NCI-H2107 treated with DMSO at 0.1 percent for 48 hours (cell line): ENCODE measurements at regions not wholly inside any gene's neighbourhood (a gene's known extent, or its start where the extent isn't known, plus 50 kb on each side); places are given as distances from the start of the nearest gene placed in this dataset.
A peak's percentile ranks its signal among the peaks of the same experiment; 100 is the strongest.

Experiments used
- DNase-seq: peaks from one replicate; lab custom pipeline; 2025; ENCODE audit not compliant: unreplicated experiment; lab: John Stamatoyannopoulos, UW

DNA sequence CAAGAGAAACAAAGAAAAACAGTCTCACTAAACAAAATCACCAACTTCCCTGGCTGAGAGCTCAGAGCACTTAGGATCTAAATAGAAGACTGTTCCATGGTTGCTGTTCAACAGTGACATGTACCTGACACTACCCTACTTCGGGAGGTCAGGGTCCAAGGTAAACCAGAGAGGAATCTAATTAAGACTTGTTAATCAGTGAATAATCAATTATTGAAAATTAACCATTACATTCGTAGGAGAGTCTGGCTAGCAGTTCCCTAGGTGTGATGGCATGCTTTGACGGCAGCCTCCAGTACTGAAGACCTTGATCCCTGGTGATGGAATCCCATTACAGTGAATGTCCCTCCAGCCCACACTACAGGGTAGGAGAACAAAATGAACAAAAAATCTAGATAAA lies 154.0 kb upstream of the AFDN start:
- DNase-seq: no peak

GRCh38 chr6:167673946-167674345 lies 152.8 kb upstream of the AFDN start:
- no peak for DNase-seq

DNA sequence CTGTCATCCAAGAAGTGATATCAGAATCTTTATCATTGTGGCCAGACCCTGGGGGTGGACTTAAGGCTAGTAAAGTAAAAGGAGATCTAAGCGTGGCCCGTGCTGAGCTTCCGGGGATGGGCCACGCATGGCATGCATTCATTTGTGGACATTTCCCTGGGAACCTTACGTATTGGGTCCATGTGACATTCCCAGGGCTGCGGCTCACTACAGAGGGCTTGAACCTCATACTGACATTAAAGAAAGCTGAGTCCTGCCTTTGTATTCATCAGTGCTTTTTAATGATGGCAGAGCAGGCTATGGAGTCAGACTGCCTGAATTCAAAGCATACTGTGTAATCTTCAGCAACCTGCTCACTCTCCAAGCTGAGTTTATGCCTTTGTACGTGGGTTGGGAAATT lies 152.2 kb upstream of the AFDN start:
- no peak for DNase-seq

DNA sequence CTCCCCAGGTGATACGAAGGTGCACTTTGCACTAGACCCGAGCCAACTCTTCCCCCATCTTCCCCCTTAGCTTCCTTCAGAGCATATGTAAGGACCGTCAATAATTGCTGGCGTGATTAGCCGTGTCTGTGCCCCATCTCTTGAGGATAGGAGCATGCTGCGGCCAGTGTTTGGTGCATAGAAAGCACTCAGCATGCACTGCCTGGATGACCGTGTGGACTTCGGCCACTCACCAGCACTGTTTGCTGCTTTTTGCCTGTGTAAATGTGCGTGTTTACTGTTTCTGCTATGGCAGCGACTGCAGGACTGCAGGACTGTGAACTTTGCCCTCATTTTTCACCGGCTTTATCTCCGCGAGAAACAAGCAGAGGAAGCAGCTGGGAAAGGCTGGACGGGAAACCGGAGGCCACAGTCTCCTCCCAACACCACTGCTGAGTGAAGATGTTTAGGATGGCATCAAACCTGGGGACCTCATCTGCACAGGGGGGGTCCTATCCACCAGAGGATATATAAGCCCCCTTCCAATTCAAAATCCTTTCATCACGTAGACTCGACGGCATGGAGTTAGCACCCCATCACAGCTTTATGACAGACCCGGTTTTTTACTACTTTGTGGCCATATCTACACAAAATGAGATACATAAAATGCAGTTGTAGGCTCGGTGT lies 150.6 kb upstream of the AFDN start:
- DNase-seq: no peak

DNA sequence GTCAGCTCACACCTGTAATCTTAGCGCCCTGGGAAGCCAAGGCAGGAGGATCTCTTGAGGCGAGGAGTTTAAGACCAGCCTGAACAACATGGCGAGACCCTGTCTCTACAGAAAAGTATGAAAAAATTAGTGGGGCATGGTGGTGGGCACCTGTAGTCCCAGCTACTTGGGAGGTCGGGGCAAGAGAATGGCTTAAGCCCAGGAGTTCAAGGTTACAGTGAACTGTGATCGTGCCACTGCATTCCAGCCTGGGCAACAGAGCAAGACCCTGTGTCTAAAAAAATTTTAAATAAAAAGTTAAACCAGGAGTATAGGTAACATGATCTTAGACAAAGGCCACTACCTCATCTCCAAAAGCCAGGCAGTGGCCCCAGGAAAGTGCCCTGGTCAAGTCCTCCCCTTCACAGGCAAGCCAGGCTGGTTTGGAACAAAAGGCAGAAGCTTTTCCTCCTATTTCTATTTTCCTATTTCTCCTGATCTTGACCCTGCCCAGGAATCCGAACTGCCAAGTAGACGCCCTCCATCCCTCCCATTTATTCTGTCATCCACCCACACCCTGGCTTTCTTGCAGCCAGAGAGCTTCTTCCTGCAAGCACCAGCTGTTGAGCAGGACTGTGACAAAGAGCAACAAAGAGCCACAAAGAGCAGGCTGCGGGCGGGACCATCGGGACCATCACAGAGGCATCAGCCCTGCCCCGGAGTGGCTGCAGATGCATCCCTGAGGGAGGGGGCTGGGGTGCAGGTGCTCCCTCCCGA lies 149.9 kb upstream of the AFDN start:
- DNase-seq: no peak

DNA sequence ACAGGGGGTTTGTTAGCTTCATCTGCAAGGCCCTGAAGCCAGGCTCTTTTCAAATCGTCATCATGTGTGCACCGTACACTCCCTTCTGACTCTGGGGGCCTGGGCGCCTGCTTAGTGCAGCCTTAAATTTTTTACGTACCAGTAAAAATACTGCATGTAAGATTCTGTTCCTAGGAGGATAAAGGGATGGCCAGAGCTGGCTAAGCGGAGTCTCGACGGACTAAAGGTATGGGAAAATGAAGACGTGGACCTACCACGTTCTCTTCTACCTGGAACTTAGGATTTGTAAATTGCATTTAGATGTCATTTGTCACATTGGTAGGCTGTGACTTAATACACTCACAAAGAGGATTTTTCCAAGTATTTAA lies 149.3 kb upstream of the AFDN start:
- DNase-seq: no peak

DNA sequence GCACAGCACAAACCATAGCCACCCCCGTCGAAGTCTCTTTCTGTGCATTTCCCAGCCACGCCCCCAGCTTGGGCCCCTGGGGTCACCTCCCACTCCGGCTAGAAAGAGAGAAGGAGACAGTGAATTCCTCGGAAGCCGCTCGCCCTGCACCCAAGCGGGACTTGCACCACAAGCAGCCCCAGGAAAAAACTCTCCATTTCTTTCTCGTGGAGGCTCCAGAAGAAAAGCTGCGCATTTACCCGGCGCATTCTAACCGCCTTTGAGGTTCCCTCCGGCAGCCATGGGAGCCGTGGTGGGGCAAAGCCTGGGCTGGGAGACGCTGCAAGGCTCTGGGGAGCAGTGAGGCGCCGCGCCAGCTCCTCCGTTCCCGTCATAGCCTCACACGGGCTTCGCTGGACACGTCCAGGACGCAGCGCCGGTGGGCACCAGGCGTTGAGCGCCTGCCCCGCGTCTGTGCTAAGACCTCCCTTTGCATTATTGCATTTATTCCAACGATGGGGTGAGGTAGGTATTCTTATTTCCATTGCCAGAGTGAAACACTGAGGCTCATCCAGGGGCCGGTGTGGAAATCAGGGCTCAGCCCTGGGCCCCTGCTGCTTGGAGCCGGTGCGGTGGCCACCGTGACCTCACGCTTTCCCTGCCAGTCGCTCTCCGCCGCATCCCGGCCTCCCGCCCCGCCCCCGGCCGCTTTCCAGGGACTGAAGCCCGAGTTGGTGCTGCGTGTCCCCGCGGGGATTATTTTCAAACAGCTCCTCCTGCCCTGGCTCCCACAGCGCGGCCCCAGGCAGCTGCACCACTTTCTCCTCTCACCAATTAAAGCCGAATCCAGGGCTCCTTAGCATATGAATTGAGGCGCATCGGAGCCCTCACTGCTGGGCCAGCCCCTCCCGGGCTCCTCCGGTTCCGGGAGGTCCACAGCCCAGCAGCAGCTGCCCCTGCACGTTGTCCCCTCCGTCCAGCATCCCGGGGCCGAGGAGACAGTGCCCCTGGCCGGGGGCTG lies 148.3 kb upstream of the AFDN start:
- peak; percentile 16 for DNase-seq

DNA sequence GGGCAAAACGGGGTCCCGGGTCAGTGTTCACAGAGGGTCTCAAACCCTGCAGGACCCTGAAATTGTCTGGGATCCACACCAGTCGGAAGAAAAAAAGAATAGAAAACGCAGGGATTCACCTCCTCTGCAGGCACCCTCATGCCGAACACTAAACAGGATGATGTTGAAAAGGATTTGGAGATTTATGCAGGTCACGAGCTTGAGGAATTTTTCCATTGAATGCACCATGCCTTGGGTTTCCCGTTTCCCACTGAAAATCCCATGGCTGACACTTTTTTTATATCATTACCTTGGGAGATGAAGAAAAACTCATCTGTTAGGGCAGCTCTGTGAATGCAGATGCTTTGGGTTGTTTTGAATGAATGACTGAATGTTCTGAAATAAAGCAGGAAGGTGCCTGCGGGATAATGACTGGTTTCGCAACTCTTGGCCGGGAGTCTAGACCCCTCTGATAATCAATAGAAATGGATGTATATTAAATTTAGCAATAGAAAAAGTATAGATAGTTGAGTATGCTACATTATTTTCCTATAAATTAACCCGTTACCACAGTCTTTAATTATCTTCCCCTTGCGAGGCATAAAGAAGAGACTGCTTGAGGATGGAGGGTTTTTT lies 147.5 kb upstream of the AFDN start:
- no peak for DNase-seq

DNA sequence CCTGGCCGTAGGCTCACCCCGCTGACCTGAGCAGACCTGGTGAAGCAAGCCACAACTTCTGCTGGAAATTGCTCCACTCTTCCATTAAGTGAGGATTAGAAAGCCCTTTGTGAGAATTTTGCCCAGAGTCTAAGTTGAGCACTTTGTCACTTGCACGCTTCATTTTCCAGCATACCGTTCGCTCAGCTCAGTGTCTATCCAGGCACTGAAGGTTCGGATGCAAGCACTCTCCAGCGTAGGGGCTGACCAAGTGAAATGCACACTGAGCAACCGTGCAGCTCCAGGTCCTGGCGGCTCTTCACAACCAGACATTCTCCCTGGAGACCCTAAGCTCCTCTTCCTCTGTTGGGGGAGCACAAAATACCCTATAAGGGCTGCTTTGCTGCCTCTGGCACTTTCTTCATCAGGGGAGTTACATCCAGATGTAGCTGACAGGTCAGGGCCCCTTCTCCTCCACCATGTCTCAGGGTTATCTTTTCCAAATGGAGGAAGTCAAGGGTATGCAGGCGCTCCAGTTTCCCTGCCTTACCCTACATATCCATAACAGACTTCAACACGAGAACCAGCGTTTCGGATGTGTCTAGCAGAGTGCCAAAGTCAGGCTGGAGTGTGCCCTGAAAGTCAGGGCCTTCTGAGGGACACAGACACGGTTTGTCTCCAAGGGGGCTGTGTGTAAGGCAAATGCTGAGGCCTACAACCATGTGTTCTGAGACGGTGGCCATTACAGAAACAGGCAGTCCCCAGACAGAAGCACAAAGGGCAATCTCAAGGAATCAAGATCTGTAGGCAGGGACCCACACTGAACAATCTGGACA lies 146.7 kb upstream of the AFDN start:
- DNase-seq: no peak

- no peak for DNase-seq
Observed at GRCh38 chr6:167680605-167681149, 146.0 kb upstream of the AFDN start.

- no peak for DNase-seq
Observed at GRCh38 chr6:167682125-167682524, 144.6 kb upstream of the AFDN start.

DNA sequence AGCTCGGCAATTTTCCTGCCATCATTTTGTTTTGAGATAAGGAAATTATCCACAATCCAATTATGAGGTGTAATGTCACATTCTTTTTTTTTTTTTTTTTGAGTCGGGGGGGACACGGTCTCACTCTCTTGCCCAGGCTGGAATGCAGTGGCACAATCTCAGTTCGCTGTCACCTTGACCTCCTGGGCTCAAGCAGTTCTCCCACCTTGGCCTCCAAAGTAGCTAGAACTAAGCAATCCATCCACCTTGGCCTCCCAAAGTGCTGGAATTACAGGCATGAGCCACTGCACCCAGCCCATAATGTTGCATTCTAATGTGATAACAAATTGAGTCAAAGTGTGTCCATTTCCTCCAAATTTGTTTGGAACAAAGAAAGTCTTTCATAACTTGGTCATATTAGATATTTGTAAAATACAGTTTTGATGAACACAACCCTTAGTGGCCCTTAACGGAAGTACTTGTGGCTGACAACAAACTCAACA lies 144.1 kb upstream of the AFDN start:
- DNase-seq: no peak

DNA sequence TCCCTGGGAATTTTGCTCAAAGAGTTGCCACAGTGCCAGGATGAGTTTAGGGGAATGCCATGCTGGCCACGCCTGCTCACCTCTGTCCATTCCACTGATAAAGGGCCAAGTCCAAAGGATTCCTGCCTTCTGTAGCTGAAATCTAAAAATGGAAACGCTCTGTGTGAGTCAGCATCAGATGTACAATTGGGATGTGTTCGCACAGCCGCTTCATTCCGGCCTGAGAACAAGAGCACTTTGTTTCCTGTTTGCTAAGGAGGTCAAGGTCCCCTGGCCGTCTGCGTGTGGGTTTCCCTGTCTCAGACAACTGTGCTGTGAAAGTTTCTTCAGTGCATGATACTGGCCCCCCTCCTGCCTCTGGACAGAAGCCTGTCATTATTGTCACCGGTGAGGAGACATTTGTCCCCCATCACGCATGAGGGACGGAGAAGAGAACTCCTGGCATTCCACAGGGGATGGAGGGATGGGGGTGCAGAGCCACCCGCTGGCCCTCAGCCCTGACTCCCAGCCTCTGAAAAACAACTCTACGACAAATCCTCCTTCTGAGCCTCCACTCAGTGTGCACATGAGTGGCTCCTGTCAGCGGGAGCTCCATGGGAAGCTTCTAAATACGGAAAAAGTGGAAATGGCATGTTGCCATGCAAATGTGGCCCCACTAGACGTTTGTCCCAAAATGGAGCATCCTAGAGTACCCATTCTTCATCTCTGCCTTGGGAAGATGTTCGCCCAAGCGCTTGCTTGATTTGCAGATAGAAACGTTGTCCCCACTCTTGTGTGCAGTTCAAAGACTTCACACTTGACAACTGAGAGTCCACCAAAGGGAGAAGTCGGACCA lies 143.5 kb upstream of the AFDN start:
- no peak for DNase-seq

- peak; percentile 78 for DNase-seq
Observed at GRCh38 chr6:167684276-167685104, 142.2 kb upstream of the AFDN start.

- no peak for DNase-seq
Observed at GRCh38 chr6:167685654-167686053, 141.1 kb upstream of the AFDN start.

DNA sequence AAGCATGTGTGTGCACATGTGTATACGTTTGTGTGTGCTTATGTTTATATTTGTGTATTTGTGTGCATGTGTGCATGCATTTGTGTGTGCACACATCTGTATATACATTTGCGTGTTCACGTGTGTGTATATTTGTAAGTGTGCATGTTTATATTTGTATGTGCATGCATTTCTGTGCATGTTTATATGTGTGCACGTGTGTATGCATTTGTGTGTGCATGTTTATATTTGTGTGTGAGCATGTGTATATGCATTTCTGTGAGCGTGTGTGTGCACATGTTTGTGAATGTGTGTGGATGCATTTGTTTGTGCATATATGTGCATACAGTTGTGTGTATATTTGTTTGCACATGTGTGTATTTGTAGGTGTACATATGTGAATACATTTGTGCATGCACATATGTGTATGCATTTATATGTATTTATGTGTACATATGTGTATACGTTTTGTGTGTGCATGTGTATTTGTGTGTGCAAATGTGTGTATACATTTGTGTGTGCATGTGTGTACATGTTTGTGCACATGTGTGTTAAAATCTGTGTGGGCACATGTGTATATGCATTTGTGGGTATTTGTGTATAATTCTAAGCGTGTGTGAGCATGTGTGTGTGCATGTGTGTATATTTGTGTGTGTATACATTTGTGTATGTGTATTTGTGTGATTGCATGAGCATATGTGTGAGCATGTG lies 140.4 kb upstream of the AFDN start:
- DNase-seq: no peak

DNA sequence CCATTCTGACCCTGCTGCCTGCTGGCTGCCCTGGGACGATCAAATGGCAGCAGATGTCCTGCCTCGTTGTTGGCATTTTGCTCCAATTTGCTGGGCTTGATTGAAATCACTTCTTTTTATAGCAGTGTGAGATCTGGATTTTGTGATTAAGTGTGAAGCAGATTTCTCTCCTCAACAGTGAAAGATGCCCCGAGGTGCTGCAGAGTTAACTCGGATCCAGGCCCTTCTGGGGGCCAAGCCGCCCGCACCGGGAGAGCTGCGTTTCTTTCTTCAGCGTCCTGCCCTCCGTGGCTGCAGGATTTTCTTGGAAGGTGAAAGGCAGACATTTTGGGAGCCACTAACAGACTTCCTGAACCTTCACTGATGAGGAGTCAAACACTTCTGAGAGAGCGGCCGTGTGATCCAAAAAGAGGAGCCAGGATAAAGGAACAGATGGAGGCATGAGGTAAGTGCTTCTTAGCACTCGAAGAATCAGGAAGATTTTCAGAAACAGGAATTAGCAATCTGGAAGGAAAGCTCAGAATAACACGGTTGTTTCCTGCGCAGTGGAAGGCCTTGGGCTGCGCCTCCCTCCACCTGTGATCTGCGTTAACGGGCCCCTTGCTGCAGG lies 139.5 kb upstream of the AFDN start:
- no peak for DNase-seq
